Progenitor cell of endocrine pancreas (in vitro differentiated cells): ENCODE measurements at regions not wholly inside any gene's neighbourhood (a gene's known extent, or its start where the extent isn't known, plus 50 kb on each side); places are given as distances from the start of the nearest gene placed in this dataset.

Experiments
- DNase-seq: peaks from one replicate; pipeline ENCODE4 v3.0.0; 2021; ENCODE audit warnings: low spot score; ENCODE audit not compliant: unreplicated experiment
- H3K27ac Mint-ChIP-seq: 2 replicates; pipeline ENCODE4 v1.8.0; 2021; ENCODE audit warnings: mild to moderate bottlenecking, moderate library complexity, mixed read lengths
- H3K27me3 Mint-ChIP-seq: 2 replicates; pipeline ENCODE4 v1.8.0; 2021; ENCODE audit warnings: mixed read lengths
- H3K36me3 Mint-ChIP-seq: 2 replicates; pipeline ENCODE4 v1.8.0; 2022; ENCODE audit warnings: mixed read lengths; ENCODE audit not compliant: insufficient read depth
- H3K4me1 Mint-ChIP-seq: 2 replicates; pipeline ENCODE4 v1.8.0; 2021; ENCODE audit warnings: low read depth, mixed read lengths
- H3K4me3 Mint-ChIP-seq: 2 replicates; pipeline ENCODE4 v1.8.0; 2021; ENCODE audit warnings: low read depth, mild to moderate bottlenecking, moderate library complexity, mixed read lengths
- H3K9me3 Mint-ChIP-seq: 2 replicates; pipeline ENCODE4 v1.8.0; 2021; ENCODE audit warnings: low read depth, mixed read lengths
- TF ChIP-seq, protein P1 (sequence below): fragments of 200-600 bp; sonication (generic); IDR thresholded peaks from one replicate; pipeline ENCODE4 v1.5.0; 2021; ENCODE audit warnings: antibody characterized with exemption, mild to moderate bottlenecking; ENCODE audit not compliant: unreplicated experiment

GRCh38 chr2:43041173-43041591, 185.2 kb downstream of the ZFP36L2 start:
- no peak for DNase-seq
- peak overlapping the region; percentile 22 for H3K27ac Mint-ChIP-seq
- no peaks in the 10 kb centered on the region for H3K36me3 Mint-ChIP-seq
- TF ChIP-seq, protein P1, sequence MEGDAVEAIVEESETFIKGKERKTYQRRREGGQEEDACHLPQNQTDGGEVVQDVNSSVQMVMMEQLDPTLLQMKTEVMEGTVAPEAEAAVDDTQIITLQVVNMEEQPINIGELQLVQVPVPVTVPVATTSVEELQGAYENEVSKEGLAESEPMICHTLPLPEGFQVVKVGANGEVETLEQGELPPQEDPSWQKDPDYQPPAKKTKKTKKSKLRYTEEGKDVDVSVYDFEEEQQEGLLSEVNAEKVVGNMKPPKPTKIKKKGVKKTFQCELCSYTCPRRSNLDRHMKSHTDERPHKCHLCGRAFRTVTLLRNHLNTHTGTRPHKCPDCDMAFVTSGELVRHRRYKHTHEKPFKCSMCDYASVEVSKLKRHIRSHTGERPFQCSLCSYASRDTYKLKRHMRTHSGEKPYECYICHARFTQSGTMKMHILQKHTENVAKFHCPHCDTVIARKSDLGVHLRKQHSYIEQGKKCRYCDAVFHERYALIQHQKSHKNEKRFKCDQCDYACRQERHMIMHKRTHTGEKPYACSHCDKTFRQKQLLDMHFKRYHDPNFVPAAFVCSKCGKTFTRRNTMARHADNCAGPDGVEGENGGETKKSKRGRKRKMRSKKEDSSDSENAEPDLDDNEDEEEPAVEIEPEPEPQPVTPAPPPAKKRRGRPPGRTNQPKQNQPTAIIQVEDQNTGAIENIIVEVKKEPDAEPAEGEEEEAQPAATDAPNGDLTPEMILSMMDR, result no peak
- no peak overlapping the region for H3K4me3 Mint-ChIP-seq
- no peaks in the 10 kb centered on the region for H3K27me3 Mint-ChIP-seq
- H3K9me3 Mint-ChIP-seq, result no peaks in the 10 kb centered on the region
- peaks cover 39% of the 10 kb centered on the region for H3K4me1 Mint-ChIP-seq

DNA sequence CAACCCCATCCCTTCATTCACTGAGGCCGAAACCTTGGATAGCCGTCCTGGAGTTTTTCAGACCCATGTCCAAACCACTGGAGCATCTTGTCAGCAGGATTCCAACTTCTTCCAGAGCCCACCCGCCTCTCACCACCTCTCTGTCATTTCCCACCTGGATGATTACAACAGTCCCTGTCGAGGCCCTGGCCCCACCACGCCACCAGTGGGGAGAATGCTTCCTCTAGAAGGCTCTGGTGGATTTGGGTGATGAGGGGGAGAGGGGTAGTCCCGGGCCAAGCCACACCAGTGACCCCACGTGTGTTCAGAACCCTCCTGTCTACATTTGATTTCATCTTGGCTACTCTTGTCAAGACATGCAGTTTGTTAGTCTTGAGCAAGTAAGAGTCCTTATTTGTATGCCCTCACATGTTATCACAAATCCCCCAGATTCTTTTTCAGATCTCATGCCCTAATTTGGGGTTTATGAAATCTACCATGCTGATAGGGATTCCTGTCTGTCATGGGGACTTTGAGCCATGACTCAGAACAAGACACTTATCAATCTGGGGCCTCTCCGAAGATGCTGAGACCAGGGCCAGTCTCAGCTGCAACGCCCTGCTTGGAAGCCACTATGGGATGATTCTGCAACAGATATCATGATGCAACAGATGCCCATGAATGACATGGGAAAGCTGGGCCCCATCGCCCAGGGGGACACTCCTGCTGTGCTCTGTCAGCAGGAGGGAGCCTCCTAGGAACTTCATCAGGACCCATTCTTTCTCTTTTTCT, 186.1 kb downstream of the ZFP36L2 start:
- Mint-ChIP-seq H3K9me3 (no peaks in the 10 kb centered on the region), H3K27ac (peak overlapping the region; percentile 76), H3K4me1 (peaks cover 36% of the 10 kb centered on the region), H3K36me3 (no peaks in the 10 kb centered on the region), H3K4me3 (no peak overlapping the region), H3K27me3 (no peaks in the 10 kb centered on the region)
- no peak for DNase-seq
- TF ChIP-seq, protein P1, result no peak

DNA sequence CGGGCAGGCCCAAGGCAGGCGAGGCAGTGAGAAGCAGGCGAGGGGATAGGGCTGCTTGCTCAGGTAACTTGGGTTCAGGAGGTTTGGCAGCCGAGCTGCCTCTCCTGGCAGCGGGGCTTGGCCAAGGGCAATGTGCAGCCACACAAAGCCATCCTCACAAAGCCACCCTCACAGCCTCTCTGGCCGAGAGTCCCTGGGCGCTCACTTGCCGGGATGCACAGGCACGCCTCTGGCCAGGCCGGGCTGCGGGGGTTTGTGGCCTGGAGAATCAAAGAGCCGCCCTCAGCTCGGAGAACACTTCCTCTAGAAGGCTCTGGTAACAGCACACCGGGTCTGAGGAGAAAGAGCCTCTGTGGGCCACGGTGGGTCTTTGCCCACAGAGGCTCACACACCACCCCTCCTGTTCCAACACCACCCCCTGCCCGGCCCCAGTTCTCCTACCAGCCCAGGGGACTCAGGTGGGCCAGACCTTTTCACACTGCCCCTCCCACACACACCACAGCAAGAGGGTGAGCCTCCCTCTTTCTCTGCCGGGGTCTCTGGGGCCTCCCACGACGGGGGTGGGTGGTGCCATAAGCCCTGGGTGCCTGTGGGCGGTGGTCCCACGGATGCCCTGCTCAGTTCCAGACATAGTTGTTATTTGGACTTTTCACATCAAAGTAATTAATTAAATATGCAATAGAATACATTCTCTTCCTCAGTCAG, 186.9 kb downstream of the ZFP36L2 start:
- H3K9me3 Mint-ChIP-seq, result no peaks in the 10 kb centered on the region
- no peaks in the 10 kb centered on the region for H3K36me3 Mint-ChIP-seq
- TF ChIP-seq, protein P1, result no peak
- H3K27me3 Mint-ChIP-seq, result no peaks in the 10 kb centered on the region
- no peak overlapping the region for H3K4me3 Mint-ChIP-seq
- H3K27ac Mint-ChIP-seq, result no peak overlapping the region
- peaks cover 36% of the 10 kb centered on the region for H3K4me1 Mint-ChIP-seq
- DNase-seq, result no peak

DNA sequence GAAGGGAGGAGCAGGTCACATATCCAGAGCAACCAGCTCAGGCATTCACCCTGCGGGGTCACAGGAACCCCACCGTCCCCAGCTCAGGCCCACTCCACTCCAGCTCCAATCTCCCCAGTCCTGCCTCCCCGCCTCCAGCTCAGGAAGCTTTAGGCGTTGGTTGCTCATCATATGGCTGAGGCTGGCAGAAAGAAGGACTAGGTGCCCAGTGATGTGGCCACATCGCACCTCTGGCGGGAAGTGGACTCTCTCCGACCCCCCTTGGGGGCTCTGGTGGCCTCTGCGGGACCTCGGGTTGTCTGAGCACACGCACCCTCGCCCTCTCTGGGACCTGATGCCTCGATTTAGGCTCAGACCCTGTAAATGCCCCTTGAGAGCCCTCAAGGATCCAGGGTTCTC, 187.7 kb downstream of the ZFP36L2 start:
- Mint-ChIP-seq H3K9me3 (no peaks in the 10 kb centered on the region), H3K36me3 (no peaks in the 10 kb centered on the region), H3K4me3 (no peak overlapping the region), H3K27me3 (peaks cover under 1% of the 10 kb centered on the region), H3K27ac (peak overlapping the region; percentile 29), H3K4me1 (peaks cover 34% of the 10 kb centered on the region)
- DNase-seq, result no peak
- TF ChIP-seq, protein P1, result no peak

GRCh38 chr2:43038034-43038695, 188.2 kb downstream of the ZFP36L2 start:
- DNase-seq, result no peak
- Mint-ChIP-seq H3K36me3 (no peaks in the 10 kb centered on the region), H3K9me3 (no peaks in the 10 kb centered on the region), H3K27me3 (peaks cover 2% of the 10 kb centered on the region), H3K4me1 (peaks cover 33% of the 10 kb centered on the region), H3K4me3 (no peak overlapping the region), H3K27ac (peak overlapping the region; percentile 29)
- TF ChIP-seq, protein P1, result no peak
